Endothelial cell of umbilical vein (primary cell): ENCODE measurements at regions not wholly inside any gene's neighbourhood (a gene's known extent, or its start where the extent isn't known, plus 50 kb on each side); places are given as distances from the start of the nearest gene placed in this dataset.

Experiments
- BruUV-seq: library from RNA; stranded (reverse); fragments of 400-500 nt; replicated peaks from 2 replicates; lab custom pipeline; 2021; lab: Mats Ljungman, UMichigan
- CTCF ChIA-PET: fragments of 300-600, 350-600 bp; sonication (Branson Sonifier 250); formaldehyde crosslinking; loops from one replicate; lab custom pipeline; 2021; ENCODE audit warnings: antibody characterized with exemption, inconsistent platforms; lab: Charles Lee
- POLR2A ChIA-PET: fragments of 300-600, 350-600 bp; sonication (Branson Sonifier 250); formaldehyde crosslinking; loops from one replicate; lab custom pipeline; 2021; ENCODE audit warnings: antibody characterized with exemption, inconsistent platforms; lab: Charles Lee
- DNase-seq: peaks from one replicate; pipeline ENCODE4 v3.0.0-alpha.2; 2011; ENCODE audit warnings: low read depth, low spot score
- FAIRE-seq: peaks from 2 replicates; lab custom pipeline; 2011; peaks lifted over from hg19 to GRCh38; lab: Jason Lieb, UNC
- H2AFZ ChIP-seq: 2 replicates; pipeline ENCODE4 v1.6.0; 2012; ENCODE audit warnings: low read depth, low read length, control low read depth, inconsistent platforms
- H3K27ac ChIP-seq: 2 replicates; pipeline ENCODE4 v1.5.1; 2011; ENCODE audit warnings: low read depth, mild to moderate bottlenecking, control low read depth, low read length, moderate library complexity; ENCODE audit not compliant: insufficient read depth
- H3K27me3 ChIP-seq, 2 experiments: 2 replicates each; pipeline versions ENCODE4 v1.6.0 to v1.6.1; 2011; ENCODE audit warnings: low read length in 2 of 2, mixed read lengths in 1 of 2; ENCODE audit not compliant: control insufficient read depth in 2 of 2, insufficient read depth in 2 of 2
- H3K36me3 ChIP-seq, 2 experiments: 2 replicates in 1 of 2; 3 replicates in 1 of 2; pipeline ENCODE4 v1.5.1; 2011; ENCODE audit warnings: low read length in 2 of 2, mild to moderate bottlenecking in 1 of 2, moderate library complexity in 1 of 2; ENCODE audit not compliant: control insufficient read depth in 2 of 2, insufficient read depth in 2 of 2; ENCODE audit errors: extremely low read depth in 1 of 2
- H3K4me1 ChIP-seq: 3 replicates; pipeline ENCODE4 v1.5.1; 2011; ENCODE audit warnings: mild to moderate bottlenecking, low read length; ENCODE audit not compliant: control insufficient read depth, insufficient read depth; ENCODE audit errors: extremely low read depth
- H3K4me2 ChIP-seq: 2 replicates; pipeline ENCODE4 v1.6.1; 2011; ENCODE audit warnings: low read length, control low read depth, mixed read lengths; ENCODE audit not compliant: insufficient read depth
- H3K4me3 ChIP-seq, 3 experiments: fragments of 200-600 bp in 1 of 3; sonication (generic), shearing (Covaris generic) in 1 of 3; replicated peaks in 1 of 3; 2 replicates each; pipeline ENCODE4 v1.5.1; 2011 to 2016; ENCODE audit warnings: control low read depth in 3 of 3, low read length in 3 of 3, mild to moderate bottlenecking in 2 of 3, inconsistent platforms in 1 of 3, low read depth in 1 of 3, moderate library complexity in 1 of 3; ENCODE audit not compliant: insufficient read depth in 1 of 3
- H3K79me2 ChIP-seq: 2 replicates; pipeline ENCODE4 v1.6.0; 2012; ENCODE audit warnings: low read length, inconsistent platforms; ENCODE audit not compliant: control insufficient read depth, insufficient read depth
- H3K9ac ChIP-seq: replicated peaks from 2 replicates; pipeline ENCODE3; 2011; ENCODE audit warnings: low read length, control low read depth; ENCODE audit not compliant: insufficient read depth; ENCODE audit errors: extremely low read depth
- H3K9me1 ChIP-seq: replicated peaks from 3 replicates; pipeline ENCODE4 v1.6.0; 2011; ENCODE audit warnings: mild to moderate bottlenecking, low read length; ENCODE audit not compliant: control insufficient read depth, insufficient read depth; ENCODE audit errors: extremely low read depth
- H3K9me3 ChIP-seq: replicated peaks from 2 replicates; pipeline ENCODE4 v1.5.1; 2012; ENCODE audit warnings: low read length, inconsistent platforms; ENCODE audit not compliant: control insufficient read depth, insufficient read depth
- H4K20me1 ChIP-seq: replicated peaks from 2 replicates; pipeline ENCODE3; 2011; ENCODE audit warnings: mild to moderate bottlenecking, low read length; ENCODE audit not compliant: control insufficient read depth, insufficient read depth; ENCODE audit errors: extremely low read depth
- CTCF ChIP-seq, 2 donors: IDR thresholded peaks; 1 replicate in 1 of 2; 2 replicates in 1 of 2; pipeline ENCODE4 v1.5.1; 2011; ENCODE audit warnings: low read length in 2 of 2, mild to moderate bottlenecking in 2 of 2, moderate library complexity in 2 of 2, control low read depth in 1 of 2, inconsistent platforms in 1 of 2, low read depth in 1 of 2; ENCODE audit not compliant: insufficient read depth in 1 of 2; ENCODE audit errors: extremely low read depth in 1 of 2
- EZH2 ChIP-seq: IDR thresholded peaks from 2 replicates; pipeline ENCODE4 v1.6.1; 2012; ENCODE audit warnings: borderline replicate concordance, low read depth, mild to moderate bottlenecking, moderate library complexity, low read length, inconsistent platforms; ENCODE audit not compliant: severe bottlenecking
- FOS ChIP-seq: IDR thresholded peaks from 2 replicates; pipeline ENCODE4 v1.6.1; 2011; ENCODE audit warnings: mild to moderate bottlenecking, low read length, moderate library complexity, borderline replicate concordance; ENCODE audit not compliant: insufficient read depth
- GATA2 ChIP-seq: IDR thresholded peaks from 2 replicates; pipeline ENCODE4 v1.7.0; 2011; ENCODE audit warnings: low read depth, mild to moderate bottlenecking, moderate library complexity, mixed read lengths, low read length; ENCODE audit not compliant: insufficient read length, insufficient read depth
- JUN ChIP-seq: IDR thresholded peaks from 2 replicates; pipeline ENCODE4 v1.6.1; 2011; ENCODE audit warnings: borderline replicate concordance, low read depth; ENCODE audit not compliant: insufficient read length, insufficient read depth
- MAX ChIP-seq: IDR thresholded peaks from 2 replicates; pipeline ENCODE4 v1.6.1; 2011; ENCODE audit not compliant: insufficient read depth, insufficient read length
- MYC ChIP-seq: IDR thresholded peaks from one replicate; pipeline ENCODE4 v1.6.1; 2011; ENCODE audit warnings: mild to moderate bottlenecking, low read depth, low read length
- POLR2A ChIP-seq: IDR thresholded peaks from 2 replicates; pipeline ENCODE4 v1.6.1; 2012; ENCODE audit warnings: low read depth, mild to moderate bottlenecking, control low read depth, low read length
- POLR2AphosphoS5 ChIP-seq: IDR thresholded peaks from 2 replicates; pipeline ENCODE4 v1.6.1; 2012; ENCODE audit warnings: low read depth, mild to moderate bottlenecking, control low read depth, low read length, moderate library complexity; ENCODE audit not compliant: insufficient read depth
- dilution Hi-C: fragments of 300-500 bp; cut with MboI; formaldehyde crosslinking; loops from one replicate; pipeline ENCODE4 v1.15.0; 2019; ENCODE audit warnings: low sequenced_read_pairs; ENCODE audit not compliant: extremely low pct_ligation_motif_present
- intact Hi-C: fragments of 100-400 bp; cut with micrococcal nuclease; formaldehyde crosslinking; loops from one replicate; pipeline ENCODE4 v1.10.0; 2022

- TF ChIP-seq EZH2 = no peak
- no peak for TF ChIP-seq GATA2
- TF ChIP-seq POLR2A = no peak
- Histone ChIP-seq H3K27me3 (no peaks in the 10 kb centered on the region), H3K4me2 (no peak overlapping the region), H3K27ac (no peak overlapping the region), H3K9me3 (no peaks in the 10 kb centered on the region), H3K4me3 (no peak overlapping the region), H3K36me3 (no peaks in the 10 kb centered on the region), H3K9ac (no peak overlapping the region), H4K20me1 (no peaks in the 10 kb centered on the region), H2AFZ (no peak overlapping the region), H3K9me1 (no peaks in the 10 kb centered on the region), H3K4me1 (no peaks in the 10 kb centered on the region), H3K79me2 (no peaks in the 10 kb centered on the region)
- FAIRE-seq = no peak
- no peak for DNase-seq
- CTCF ChIA-PET = no interaction called here
- POLR2A ChIA-PET = no interaction called here
- intact Hi-C loops = no loop called here
- dilution Hi-C loops = no loop called here
- BruUV-seq = no TSS peak
These were observed 89.3 kb upstream of the WSCD2 start for GRCh38 chr12:108039794-108040193.

- H3K4me2 ChIP-seq = no peak overlapping the region
- no peaks in the 10 kb centered on the region for H4K20me1 ChIP-seq
- DNase-seq (no peak), FAIRE-seq (no peak)
- no TSS peak for BruUV-seq
- no peak overlapping the region for H2AFZ ChIP-seq
- H3K27me3 ChIP-seq = no peaks in the 10 kb centered on the region
- H3K27ac ChIP-seq = no peak overlapping the region
- TF ChIP-seq GATA2 (no peak), POLR2A (no peak), CTCF (IDR thresholded peaks at IDR 0.05; ENCODE audit: extremely low read depth in 1 of 2, insufficient read depth in 1 of 2, low read depth in 1 of 2, low read length in 2 of 2) (no peak), JUN (no peak), MYC (no peak), EZH2 (no peak), MAX (no peak), FOS (no peak), POLR2AphosphoS5 (no peak)
- no peaks in the 10 kb centered on the region for H3K9me3 ChIP-seq
- intact Hi-C loops = no loop called here
- ChIA-PET POLR2A (no interaction called here), CTCF (no interaction called here)
- no peak overlapping the region for H3K9ac ChIP-seq
- no peak overlapping the region for H3K4me3 ChIP-seq
- dilution Hi-C loops = no loop called here
- no peaks in the 10 kb centered on the region for H3K9me1 ChIP-seq
- no peaks in the 10 kb centered on the region for H3K36me3 ChIP-seq
- H3K79me2 ChIP-seq = no peaks in the 10 kb centered on the region
- no peaks in the 10 kb centered on the region for H3K4me1 ChIP-seq
These were observed 88.1 kb upstream of the WSCD2 start for GRCh38 chr12:108040947-108041346.
